ENCODE measurements at regions not wholly inside any gene's neighbourhood (a gene's known extent, or its start where the extent isn't known, plus 50 kb on each side); places are given as distances from the start of the nearest gene placed in this dataset.

GRCh38 chr20:23257848-23258746 lies 92.5 kb upstream of the NXT1 start:
- TF ChIP-seq HDAC1 (IDR thresholded peaks at IDR 0.05) (no peak), ELF1 (tag; IDR thresholded peaks at IDR 0.05) (no peak), CTCF (IDR thresholded peaks at IDR 0.05 in 2 of 3, conservative IDR thresholded peaks at IDR 0.05 in 1 of 3; ENCODE audit: insufficient read depth in 2 of 3, low read depth in 1 of 3, low read length in 3 of 3) (no peak), DACH1 (IDR thresholded peaks at IDR 0.05; ENCODE audit: partially characterized antibody) (no peak), E2F1 (CRISPR knock-in tag; IDR thresholded peaks at IDR 0.05) (no peak), PCBP1 (IDR thresholded peaks at IDR 0.05; ENCODE audit: low read depth, low read length, poor library complexity, severe bottlenecking) (no peak), POLR2A (conservative IDR thresholded peaks at IDR 0.05) (no peak)
